ENCODE measurements at regions not wholly inside any gene's neighbourhood (a gene's known extent, or its start where the extent isn't known, plus 50 kb on each side); places are given as distances from the start of the nearest gene placed in this dataset.

- Histone ChIP-seq H3K9ac (replicated peaks; ENCODE audit: extremely low read depth, insufficient read depth, low read length) (no peak overlapping the region), H3K4me3 (replicated peaks in 1 of 3; ENCODE audit: insufficient read depth in 1 of 3, low read depth in 1 of 3, low read length in 3 of 3) (no peak overlapping the region), H3K9me3 (replicated peaks; ENCODE audit: control insufficient read depth, insufficient read depth, low read length) (no peaks in the 10 kb centered on the region), H3K4me1 (ENCODE audit: control insufficient read depth, extremely low read depth, insufficient read depth, low read length) (no peaks in the 10 kb centered on the region), H3K27me3 (ENCODE audit: control insufficient read depth in 2 of 2, insufficient read depth in 2 of 2, low read length in 2 of 2) (no peaks in the 10 kb centered on the region), H3K27ac (ENCODE audit: insufficient read depth, low read depth, low read length) (no peak overlapping the region), H3K9me1 (replicated peaks; ENCODE audit: control insufficient read depth, extremely low read depth, insufficient read depth, low read length) (no peaks in the 10 kb centered on the region), H4K20me1 (replicated peaks; ENCODE audit: control insufficient read depth, extremely low read depth, insufficient read depth, low read length) (no peaks in the 10 kb centered on the region), H3K4me2 (ENCODE audit: insufficient read depth, low read length) (no peak overlapping the region), H2AFZ (ENCODE audit: low read depth, low read length) (no peak overlapping the region), H3K36me3 (ENCODE audit: control insufficient read depth in 2 of 2, extremely low read depth in 1 of 2, insufficient read depth in 2 of 2, low read length in 2 of 2) (no peaks in the 10 kb centered on the region), H3K79me2 (ENCODE audit: control insufficient read depth, insufficient read depth, low read length) (no peaks in the 10 kb centered on the region)
- TF ChIP-seq POLR2A (IDR thresholded peaks at IDR 0.05; ENCODE audit: low read depth, low read length): no peak
- TF ChIP-seq POLR2AphosphoS5 (IDR thresholded peaks at IDR 0.05; ENCODE audit: insufficient read depth, low read depth, low read length): no peak
- TF ChIP-seq, protein P1, sequence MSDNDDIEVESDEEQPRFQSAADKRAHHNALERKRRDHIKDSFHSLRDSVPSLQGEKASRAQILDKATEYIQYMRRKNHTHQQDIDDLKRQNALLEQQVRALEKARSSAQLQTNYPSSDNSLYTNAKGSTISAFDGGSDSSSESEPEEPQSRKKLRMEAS (IDR thresholded peaks at IDR 0.05; ENCODE audit: insufficient read depth, insufficient read length): no peak
- TF ChIP-seq GATA2 (IDR thresholded peaks at IDR 0.05; ENCODE audit: insufficient read depth, insufficient read length, low read depth, low read length): no peak
- no peak for TF ChIP-seq JUN (IDR thresholded peaks at IDR 0.05; ENCODE audit: borderline replicate concordance, insufficient read depth, insufficient read length, low read depth)
- no peak for TF ChIP-seq FOS (IDR thresholded peaks at IDR 0.05; ENCODE audit: borderline replicate concordance, insufficient read depth, low read length)
- TF ChIP-seq MYC (IDR thresholded peaks at IDR 0.05; ENCODE audit: low read depth, low read length): no peak
- TF ChIP-seq EZH2 (IDR thresholded peaks at IDR 0.05; ENCODE audit: borderline replicate concordance, low read depth, low read length, severe bottlenecking): no peak
- no peak for TF ChIP-seq CTCF (IDR thresholded peaks at IDR 0.05; ENCODE audit: extremely low read depth in 1 of 2, insufficient read depth in 1 of 2, low read depth in 1 of 2, low read length in 2 of 2)
- no TSS peak for BruUV-seq (replicated peaks)
- POLR2A ChIA-PET: no interaction called here
- intact Hi-C loops (cut with micrococcal nuclease) (no loop called here), dilution Hi-C loops (cut with MboI; ENCODE audit: extremely low pct_ligation_motif_present, low sequenced_read_pairs) (no loop called here)
- DNase-seq (ENCODE audit: low read depth, low spot score): no peak
- CTCF ChIA-PET: no interaction called here
- FAIRE-seq: no peak
Measured at GRCh38 chr5:129358069-129358468, 102.0 kb upstream of the ADAMTS19 start.
